Neural progenitor cell (in vitro differentiated cells): ENCODE measurements at regions not wholly inside any gene's neighbourhood (a gene's known extent, or its start where the extent isn't known, plus 50 kb on each side); places are given as distances from the start of the nearest gene placed in this dataset.

Experiments
- DNase-seq: peaks from one replicate; pipeline ENCODE4 v3.0.0-alpha.2; 2016; ENCODE audit warnings: low spot score
- H2AFZ ChIP-seq: fragments of 200-600 bp; sonication (generic); replicated peaks from 2 replicates; pipeline ENCODE4 v1.6.1; 2016; ENCODE audit warnings: antibody characterized with exemption
- H3F3A ChIP-seq: fragments of 200-600 bp; sonication (generic); 2 replicates; pipeline ENCODE4 v1.6.1; 2016; ENCODE audit warnings: antibody characterized with exemption, low read depth
- H3K27ac ChIP-seq: fragments of 200-600 bp; sonication (generic); 2 replicates; pipeline ENCODE4 v1.5.1; 2016; ENCODE audit warnings: mild to moderate bottlenecking
- H3K27me3 ChIP-seq: fragments of 200-600 bp; sonication (generic); 2 replicates; pipeline ENCODE4 v1.6.1; 2016; ENCODE audit warnings: mild to moderate bottlenecking, moderate library complexity
- H3K36me3 ChIP-seq: fragments of 200-600 bp; sonication (generic); 2 replicates; pipeline ENCODE4 v1.5.1; 2016
- H3K4me1 ChIP-seq: fragments of 200-600 bp; sonication (generic); 2 replicates; pipeline ENCODE4 v1.6.1; 2016; ENCODE audit warnings: mixed run types
- H3K4me2 ChIP-seq: fragments of 200-600 bp; sonication (generic); 2 replicates; pipeline ENCODE4 v1.6.1; 2016
- H3K4me3 ChIP-seq: fragments of 200-600 bp; sonication (generic); 2 replicates; pipeline ENCODE4 v1.5.1; 2016
- H3K79me2 ChIP-seq: fragments of 200-600 bp; sonication (generic); 2 replicates; pipeline ENCODE4 v1.6.1; 2016; ENCODE audit warnings: low read depth
- H3K9ac ChIP-seq: fragments of 200-600 bp; sonication (generic); 2 replicates; pipeline ENCODE4 v1.6.1; 2016
- H3K9me3 ChIP-seq: fragments of 200-600 bp; sonication (generic); 2 replicates; pipeline ENCODE4 v1.5.1; 2016; ENCODE audit warnings: low read depth
- H4K20me1 ChIP-seq: fragments of 200-600 bp; sonication (generic); 2 replicates; pipeline ENCODE4 v1.6.1; 2016; ENCODE audit warnings: low read depth
- H3K27ac Mint-ChIP-seq: 3 replicates; pipeline ENCODE4 v1.8.0; 2021; ENCODE audit warnings: mixed read lengths
- H3K27me3 Mint-ChIP-seq: 2 replicates; pipeline ENCODE4 v1.8.0; 2022; ENCODE audit warnings: low read depth, mild to moderate bottlenecking, inconsistent platforms, moderate library complexity, mixed read lengths; ENCODE audit not compliant: insufficient read depth
- H3K36me3 Mint-ChIP-seq: 3 replicates; pipeline ENCODE4 v1.8.0; 2021; ENCODE audit warnings: mixed read lengths
- H3K4me1 Mint-ChIP-seq: 3 replicates; pipeline ENCODE4 v1.8.0; 2021; ENCODE audit warnings: mixed read lengths
- H3K4me3 Mint-ChIP-seq: 3 replicates; pipeline ENCODE4 v1.8.0; 2021; ENCODE audit warnings: mild to moderate bottlenecking, moderate library complexity, mixed read lengths
- H3K9me3 Mint-ChIP-seq: 3 replicates; pipeline ENCODE4 v1.8.0; 2020; ENCODE audit warnings: mixed read lengths
- EZH2 ChIP-seq: fragments of 200-600 bp; sonication (generic); IDR thresholded peaks from 2 replicates; pipeline ENCODE4 v1.6.1; 2017; ENCODE audit warnings: antibody characterized with exemption, mild to moderate bottlenecking, moderate library complexity
- EZH2phosphoT487 ChIP-seq: fragments of 200-600 bp; sonication (generic); IDR thresholded peaks from 2 replicates; pipeline ENCODE4 v1.6.1; 2017; ENCODE audit warnings: antibody characterized with exemption
- TF ChIP-seq, protein P1 (sequence below): fragments of 200-600 bp; sonication (generic); IDR thresholded peaks from 2 replicates; pipeline ENCODE4 v1.5.1; 2017; ENCODE audit warnings: antibody characterized with exemption, mild to moderate bottlenecking

DNA sequence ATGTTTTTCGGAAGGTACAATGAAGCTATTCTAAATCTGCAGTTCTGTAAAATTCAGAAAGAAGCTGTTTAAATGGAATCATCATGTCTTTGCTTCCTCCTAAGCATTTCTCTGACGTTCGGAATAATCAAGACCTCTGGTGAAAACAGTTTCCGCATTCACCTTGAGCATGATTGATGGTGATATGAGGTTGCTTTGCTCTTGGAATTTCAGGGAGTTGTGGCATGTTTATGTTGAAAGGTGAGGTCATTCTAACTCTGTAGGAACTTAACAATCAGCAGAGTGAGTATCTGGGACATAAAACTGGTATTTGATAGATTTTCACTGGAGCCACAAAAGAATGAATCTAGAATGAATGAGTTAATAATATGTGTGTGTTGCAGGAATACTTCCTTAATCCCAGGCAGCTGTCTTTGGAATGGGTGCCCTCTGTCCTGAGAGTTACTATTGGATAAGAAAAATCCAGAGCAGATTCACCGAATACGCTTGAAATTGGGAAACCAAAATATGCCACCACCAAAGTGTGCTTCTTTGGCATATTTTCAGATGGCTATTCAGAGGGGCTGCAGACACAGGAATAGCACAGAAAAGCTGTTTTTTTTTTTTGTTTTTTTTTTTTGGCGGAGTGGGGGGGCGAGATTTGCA, 599.1 kb downstream of the CCER1 start:
- Mint-ChIP-seq H3K27ac (no peak overlapping the region), H3K36me3 (no peaks in the 10 kb centered on the region), H3K4me3 (no peak overlapping the region), H3K27me3 (no peaks in the 10 kb centered on the region), H3K9me3 (no peaks in the 10 kb centered on the region), H3K4me1 (peaks cover 6% of the 10 kb centered on the region)
- Histone ChIP-seq H3K9me3 (no peaks in the 10 kb centered on the region), H3K4me1 (no peaks in the 10 kb centered on the region), H3K4me3 (no peak overlapping the region), H3K36me3 (no peaks in the 10 kb centered on the region), H3K9ac (no peak overlapping the region), H4K20me1 (no peaks in the 10 kb centered on the region), H2AFZ (no peak overlapping the region), H3K79me2 (no peaks in the 10 kb centered on the region), H3K4me2 (no peak overlapping the region), H3K27ac (no peak overlapping the region), H3K27me3 (no peaks in the 10 kb centered on the region), H3F3A (no peaks in the 10 kb centered on the region)
- TF ChIP-seq EZH2 = no peak
- TF ChIP-seq EZH2phosphoT487 = no peak
- TF ChIP-seq, protein P1, sequence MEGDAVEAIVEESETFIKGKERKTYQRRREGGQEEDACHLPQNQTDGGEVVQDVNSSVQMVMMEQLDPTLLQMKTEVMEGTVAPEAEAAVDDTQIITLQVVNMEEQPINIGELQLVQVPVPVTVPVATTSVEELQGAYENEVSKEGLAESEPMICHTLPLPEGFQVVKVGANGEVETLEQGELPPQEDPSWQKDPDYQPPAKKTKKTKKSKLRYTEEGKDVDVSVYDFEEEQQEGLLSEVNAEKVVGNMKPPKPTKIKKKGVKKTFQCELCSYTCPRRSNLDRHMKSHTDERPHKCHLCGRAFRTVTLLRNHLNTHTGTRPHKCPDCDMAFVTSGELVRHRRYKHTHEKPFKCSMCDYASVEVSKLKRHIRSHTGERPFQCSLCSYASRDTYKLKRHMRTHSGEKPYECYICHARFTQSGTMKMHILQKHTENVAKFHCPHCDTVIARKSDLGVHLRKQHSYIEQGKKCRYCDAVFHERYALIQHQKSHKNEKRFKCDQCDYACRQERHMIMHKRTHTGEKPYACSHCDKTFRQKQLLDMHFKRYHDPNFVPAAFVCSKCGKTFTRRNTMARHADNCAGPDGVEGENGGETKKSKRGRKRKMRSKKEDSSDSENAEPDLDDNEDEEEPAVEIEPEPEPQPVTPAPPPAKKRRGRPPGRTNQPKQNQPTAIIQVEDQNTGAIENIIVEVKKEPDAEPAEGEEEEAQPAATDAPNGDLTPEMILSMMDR = no peak
- no peak for DNase-seq

DNA sequence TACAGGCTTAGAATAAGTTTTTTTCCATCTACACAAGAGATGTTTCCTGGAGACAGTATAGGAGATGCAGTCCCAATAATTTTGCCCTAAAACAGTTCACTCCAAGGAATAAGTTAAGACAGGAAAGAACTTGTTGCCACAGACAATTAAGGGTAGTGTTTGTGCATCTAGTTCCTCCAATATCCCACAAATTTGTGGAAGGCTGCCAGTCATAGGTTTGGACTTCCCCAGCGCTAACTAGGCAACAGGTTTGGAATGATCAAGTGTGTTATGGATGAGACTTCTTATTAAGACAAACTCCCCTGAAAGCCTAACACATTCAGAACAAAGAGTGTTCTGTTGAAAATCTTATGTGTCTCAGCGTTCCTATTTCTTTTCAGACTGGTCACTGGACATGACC, 611.0 kb downstream of the CCER1 start:
- no peak for TF ChIP-seq EZH2
- TF ChIP-seq EZH2phosphoT487 = no peak
- TF ChIP-seq, protein P1 = no peak
- Histone ChIP-seq H3K4me1 (peaks cover 17% of the 10 kb centered on the region), H3K9me3 (no peaks in the 10 kb centered on the region), H3K27ac (no peak overlapping the region), H2AFZ (no peak overlapping the region), H3F3A (no peaks in the 10 kb centered on the region), H3K9ac (no peak overlapping the region), H3K4me3 (no peak overlapping the region), H3K27me3 (no peaks in the 10 kb centered on the region), H3K36me3 (no peaks in the 10 kb centered on the region), H3K79me2 (no peaks in the 10 kb centered on the region), H4K20me1 (no peaks in the 10 kb centered on the region), H3K4me2 (no peak overlapping the region)
- Mint-ChIP-seq H3K27ac (no peak overlapping the region), H3K9me3 (no peaks in the 10 kb centered on the region), H3K27me3 (no peaks in the 10 kb centered on the region), H3K4me1 (no peaks in the 10 kb centered on the region), H3K4me3 (no peak overlapping the region), H3K36me3 (no peaks in the 10 kb centered on the region)
- DNase-seq = no peak

DNA sequence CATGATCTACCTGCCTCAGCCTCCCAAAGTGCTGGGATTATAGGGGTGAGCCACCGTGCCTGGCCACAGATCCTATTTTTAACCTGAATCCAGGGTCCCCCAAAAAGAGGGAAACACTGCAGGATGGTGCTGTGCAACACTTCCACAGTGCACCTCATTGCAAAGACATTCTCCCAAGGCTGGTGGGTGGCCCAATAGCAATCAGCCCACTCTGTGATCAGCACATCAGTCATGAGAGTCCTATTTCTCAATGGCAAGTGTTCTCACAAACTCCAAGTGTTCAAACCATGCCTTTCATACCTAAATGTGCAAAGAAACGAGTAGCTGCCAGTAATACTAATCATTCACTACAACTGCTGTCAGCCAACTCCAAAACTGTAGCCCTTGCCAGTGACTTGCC, 612.9 kb downstream of the CCER1 start:
- Histone ChIP-seq H3K27me3 (peaks cover under 1% of the 10 kb centered on the region), H3K9me3 (no peaks in the 10 kb centered on the region), H3K27ac (no peak overlapping the region), H3F3A (no peaks in the 10 kb centered on the region), H3K4me2 (no peak overlapping the region), H3K4me3 (no peak overlapping the region), H3K9ac (no peak overlapping the region), H3K79me2 (no peaks in the 10 kb centered on the region), H2AFZ (no peak overlapping the region), H3K4me1 (peaks cover 29% of the 10 kb centered on the region), H3K36me3 (no peaks in the 10 kb centered on the region), H4K20me1 (no peaks in the 10 kb centered on the region)
- no peaks in the 10 kb centered on the region for H3K4me1 Mint-ChIP-seq
- no peak overlapping the region for H3K4me3 Mint-ChIP-seq
- no peaks in the 10 kb centered on the region for H3K36me3 Mint-ChIP-seq
- no peaks in the 10 kb centered on the region for H3K27me3 Mint-ChIP-seq
- no peak for DNase-seq
- no peaks in the 10 kb centered on the region for H3K9me3 Mint-ChIP-seq
- TF ChIP-seq, protein P1 = no peak
- TF ChIP-seq EZH2phosphoT487 = no peak
- no peak for TF ChIP-seq EZH2
- no peak overlapping the region for H3K27ac Mint-ChIP-seq
